Stromal cell of bone marrow (primary cell): ENCODE measurements at regions not wholly inside any gene's neighbourhood (a gene's known extent, or its start where the extent isn't known, plus 50 kb on each side); places are given as distances from the start of the nearest gene placed in this dataset.
"Not testable (repeated sequence)": the region's sequence is repeated elsewhere in the genome, so short reads cannot be mapped to it uniquely, and the experiment has no call there.

Experiments
- DNase-seq: peaks from one replicate; pipeline ENCODE4 v3.0.0-alpha.2; 2012; ENCODE audit warnings: low read depth

DNA sequence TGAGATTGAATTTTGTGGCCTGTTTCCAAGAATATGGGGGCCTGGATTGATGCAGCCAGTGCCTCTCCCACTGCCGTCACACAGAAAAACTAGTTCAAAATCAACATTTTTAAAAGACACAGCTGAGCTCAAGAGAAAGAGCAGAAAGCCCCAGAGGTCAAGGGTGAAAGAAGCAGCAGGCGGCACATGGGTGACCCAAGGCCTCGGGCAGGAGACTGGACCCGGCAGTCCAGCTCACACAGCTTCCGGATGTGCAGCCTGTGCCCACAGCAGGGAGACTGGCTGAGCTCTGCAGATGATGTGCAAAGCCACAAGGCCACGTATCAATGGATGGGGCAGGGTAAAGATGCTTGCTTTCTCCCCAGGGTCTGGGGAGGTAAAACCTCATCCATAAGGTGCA lies 50.4 kb upstream of the RNF32 start:
- no peak for DNase-seq

DNA sequence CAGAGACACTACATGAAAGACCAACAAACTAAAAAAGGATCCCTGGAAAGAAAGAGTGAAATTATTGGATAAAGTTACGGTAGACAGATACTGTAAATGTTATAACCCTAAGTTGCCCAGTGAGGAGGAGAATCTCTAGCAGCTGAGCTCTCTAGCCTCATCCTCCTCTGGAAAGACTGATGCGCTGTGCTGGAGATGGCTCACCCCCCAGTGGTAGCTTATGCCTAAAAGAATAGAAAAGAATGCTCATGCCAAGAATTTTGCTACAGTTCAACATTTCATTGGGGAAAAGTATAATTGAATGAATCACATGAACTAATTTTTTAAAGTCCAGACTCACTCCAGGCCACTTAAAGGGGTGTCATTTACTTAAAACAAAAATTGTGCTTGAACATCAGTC lies 50.8 kb upstream of the RNF32 start:
- no peak for DNase-seq

GRCh38 chr7:156585926-156586325 lies 54.6 kb upstream of the RNF32 start:
- DNase-seq = no peak

DNA sequence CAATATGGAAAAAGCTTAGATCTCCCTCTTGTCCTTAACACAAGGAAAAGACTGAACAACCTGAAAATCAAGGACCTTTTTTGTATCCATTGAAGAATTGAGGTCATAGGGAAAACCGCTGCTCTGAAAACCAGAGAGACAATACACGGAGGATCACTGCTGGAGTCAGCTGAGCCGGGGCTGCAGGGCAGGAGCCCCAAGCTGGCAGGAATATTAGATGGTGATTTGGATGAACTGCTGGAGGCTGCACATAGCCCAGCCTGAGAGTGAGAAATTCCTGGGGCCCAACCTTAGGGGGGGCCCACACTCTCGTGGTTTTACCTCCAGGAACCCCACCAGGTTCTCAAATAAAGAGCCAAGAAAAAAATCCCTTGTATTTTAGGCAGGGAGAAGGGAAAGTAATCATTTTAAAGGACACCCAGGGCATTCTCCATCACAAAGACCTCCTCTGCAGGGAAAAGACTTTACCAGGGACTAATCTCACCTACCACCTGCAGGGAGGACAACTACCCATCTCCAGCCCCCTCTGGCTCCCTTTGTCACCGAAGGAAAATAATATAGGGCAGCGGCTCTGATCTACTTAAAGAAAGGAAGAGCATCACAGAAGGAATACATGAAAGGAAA lies 55.4 kb upstream of the RNF32 start:
- no peak for DNase-seq

GRCh38 chr7:156582591-156583123 lies 57.9 kb upstream of the RNF32 start:
- no peak for DNase-seq

- no peak for DNase-seq
Measured at GRCh38 chr7:156580036-156580435, 60.5 kb upstream of the RNF32 start.

DNA sequence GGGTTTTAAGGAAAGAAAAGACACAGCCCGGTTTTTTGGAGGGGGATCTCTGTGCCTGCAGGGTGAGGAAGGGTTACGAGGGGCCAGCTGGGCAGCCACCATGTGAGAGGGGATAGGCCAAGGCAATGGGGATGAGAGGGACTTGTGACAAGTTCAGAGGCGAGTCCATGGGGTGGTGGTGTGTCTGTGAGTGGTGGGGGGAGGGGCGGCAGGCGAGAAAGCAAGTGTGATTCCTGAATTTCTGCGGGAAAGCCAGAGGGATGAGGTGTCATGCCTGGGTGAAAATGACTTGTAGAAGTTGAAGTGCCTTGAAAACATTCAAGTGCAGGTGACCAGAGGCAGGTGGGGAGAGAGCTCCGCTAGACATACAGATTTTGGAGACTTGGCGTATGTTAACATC lies 61.0 kb upstream of the RNF32 start:
- DNase-seq = no peak

GRCh38 chr7:156578978-156579430 lies 61.6 kb upstream of the RNF32 start:
- DNase-seq = no peak

- no peak for DNase-seq
Measured at GRCh38 chr7:156578578-156578940, 62.0 kb upstream of the RNF32 start.

GRCh38 chr7:156577645-156578577 lies 62.7 kb upstream of the RNF32 start:
- no peak for DNase-seq

- DNase-seq = no peak
Measured at GRCh38 chr7:156576216-156577058, 64.1 kb upstream of the RNF32 start.

GRCh38 chr7:156568258-156568657 lies 72.3 kb upstream of the RNF32 start:
- DNase-seq = no peak

- DNase-seq = no peak
Measured at GRCh38 chr7:156566812-156567549, 73.6 kb upstream of the RNF32 start.

- DNase-seq = not testable (repeated sequence)
Measured at GRCh38 chr7:156565002-156565401, 75.6 kb upstream of the RNF32 start.

DNA sequence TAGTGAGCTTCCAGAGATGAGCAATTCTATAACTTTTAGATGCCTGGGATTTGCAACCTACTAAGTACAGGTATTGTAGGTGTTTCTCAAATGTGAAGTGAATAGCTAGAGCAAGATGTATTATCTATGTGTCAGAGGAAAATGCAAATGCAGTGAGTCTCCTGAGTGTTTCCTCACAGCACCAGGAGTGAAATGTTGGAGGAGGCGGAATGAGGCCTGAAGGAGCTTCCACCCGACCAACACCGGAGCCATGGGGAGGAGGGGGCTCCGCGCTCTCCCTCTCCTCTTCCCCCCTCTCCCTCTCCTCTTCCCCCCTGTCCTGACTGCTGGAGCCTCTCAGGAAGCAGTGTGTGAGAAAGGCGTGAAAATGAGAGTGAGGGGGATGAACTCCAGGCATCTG lies 79.9 kb upstream of the RNF32 start:
- DNase-seq = no peak

DNA sequence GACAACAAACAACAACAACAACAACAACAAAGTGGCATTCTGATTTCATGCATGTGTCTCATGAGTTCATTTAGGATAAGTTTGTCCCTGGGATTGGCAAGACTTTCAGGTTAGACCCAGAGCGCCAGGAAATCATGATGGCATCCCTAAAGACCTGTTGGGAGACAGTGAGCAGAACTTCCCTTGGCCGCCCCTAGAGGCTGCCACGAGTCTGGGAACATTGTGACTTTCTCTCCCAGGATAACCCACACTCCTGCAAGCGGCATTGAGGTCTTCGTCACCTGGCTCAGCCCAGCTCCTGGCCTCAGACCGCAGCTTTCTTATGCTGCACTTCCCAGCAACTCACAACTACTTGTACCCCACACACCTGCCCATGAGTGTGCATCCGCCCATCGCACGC lies 80.5 kb upstream of the RNF32 start:
- DNase-seq = no peak

DNA sequence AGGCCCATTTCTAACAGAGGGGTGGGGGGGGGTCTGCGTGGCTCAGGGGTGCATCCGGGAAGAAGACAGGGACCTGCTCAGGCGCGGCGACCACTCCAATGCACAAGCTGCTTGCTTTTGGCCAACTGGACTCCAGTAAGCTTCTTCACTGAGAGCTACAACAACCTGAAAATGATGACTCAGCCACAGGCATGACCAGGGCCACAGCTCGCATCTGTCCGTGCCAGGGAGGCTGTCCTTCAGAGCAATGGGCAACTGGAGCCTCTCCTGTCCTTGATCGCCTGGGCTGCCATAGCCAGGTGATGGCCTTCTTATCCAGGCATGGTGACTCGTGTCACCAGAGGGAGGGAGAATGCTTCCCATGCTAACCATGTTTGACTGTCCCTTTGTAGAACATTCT lies 81.6 kb upstream of the RNF32 start:
- no peak for DNase-seq

DNA sequence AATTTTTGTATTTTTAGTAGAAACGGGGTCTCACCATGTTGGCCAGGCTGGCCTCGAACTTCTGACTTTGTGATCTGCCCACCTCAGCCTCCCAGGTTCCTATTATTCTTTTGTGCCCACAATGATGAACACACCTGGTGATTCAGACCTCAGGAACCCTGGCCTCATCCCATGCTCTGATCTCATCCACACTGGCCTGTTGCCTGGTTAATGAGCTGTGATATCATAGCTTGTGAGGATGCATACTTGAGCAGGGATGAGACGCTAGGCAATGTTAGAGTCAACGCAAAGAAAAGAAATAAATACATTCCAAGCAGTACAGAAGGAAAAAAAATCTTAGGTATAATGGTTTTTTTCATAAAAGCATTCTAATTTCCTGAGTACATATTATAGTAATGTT lies 82.4 kb upstream of the RNF32 start:
- peak; percentile 1 for DNase-seq

- DNase-seq = no peak
Measured at GRCh38 chr7:156556083-156556482, 84.5 kb upstream of the RNF32 start.

DNA sequence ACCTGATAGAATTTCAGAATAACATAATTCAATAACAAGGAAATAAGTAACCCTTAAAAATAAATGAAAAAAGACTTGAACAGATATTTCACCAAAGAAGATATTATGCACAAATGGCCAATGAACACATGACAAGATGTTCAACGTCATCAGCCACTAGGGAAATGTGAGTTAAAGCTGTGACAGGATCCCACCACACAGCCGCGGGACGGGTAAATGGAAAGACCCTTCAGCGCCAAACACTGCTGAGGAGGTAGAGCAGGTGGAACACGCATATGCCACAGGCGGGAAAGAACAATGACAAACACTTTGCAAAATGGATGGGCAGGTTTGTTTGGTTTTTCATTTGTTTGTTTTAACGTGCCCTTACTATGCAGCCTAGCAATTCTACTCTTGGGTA lies 86.1 kb upstream of the RNF32 start:
- no peak for DNase-seq

DNA sequence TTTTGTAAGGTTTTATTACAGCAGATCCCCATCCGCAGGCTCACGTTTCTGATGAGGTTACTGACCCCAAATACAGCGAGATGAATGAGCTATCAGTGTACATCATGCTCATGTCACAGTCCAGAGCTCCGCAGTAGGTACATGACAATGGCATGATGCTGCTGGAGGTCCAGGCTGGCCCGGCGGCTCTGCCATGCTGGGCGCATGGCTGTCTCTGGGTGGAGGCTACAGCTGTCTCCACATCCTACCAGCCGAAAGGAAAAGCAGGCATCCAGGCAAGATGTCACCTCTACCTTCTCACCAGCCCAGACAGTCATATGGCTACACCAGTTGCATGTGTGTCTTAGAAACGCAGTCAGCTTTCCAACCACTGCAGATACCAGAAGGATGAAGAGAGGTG lies 90.9 kb upstream of the RNF32 start:
- no peak for DNase-seq
